Epithelial cell of proximal tubule (primary cell): ENCODE measurements at regions not wholly inside any gene's neighbourhood (a gene's known extent, or its start where the extent isn't known, plus 50 kb on each side); places are given as distances from the start of the nearest gene placed in this dataset.

Experiments
- DNase-seq: peaks from one replicate; pipeline ENCODE4 v3.0.0-alpha.2; 2011; ENCODE audit warnings: low read depth
- H3K4me3 ChIP-seq: 2 replicates; pipeline ENCODE4 v1.5.1; 2011; ENCODE audit warnings: low read depth, mild to moderate bottlenecking, low read length
- CTCF ChIP-seq: conservative IDR thresholded peaks from 2 replicates; pipeline ENCODE4 v1.5.1; 2012; ENCODE audit warnings: low read depth, mild to moderate bottlenecking, low read length

DNA sequence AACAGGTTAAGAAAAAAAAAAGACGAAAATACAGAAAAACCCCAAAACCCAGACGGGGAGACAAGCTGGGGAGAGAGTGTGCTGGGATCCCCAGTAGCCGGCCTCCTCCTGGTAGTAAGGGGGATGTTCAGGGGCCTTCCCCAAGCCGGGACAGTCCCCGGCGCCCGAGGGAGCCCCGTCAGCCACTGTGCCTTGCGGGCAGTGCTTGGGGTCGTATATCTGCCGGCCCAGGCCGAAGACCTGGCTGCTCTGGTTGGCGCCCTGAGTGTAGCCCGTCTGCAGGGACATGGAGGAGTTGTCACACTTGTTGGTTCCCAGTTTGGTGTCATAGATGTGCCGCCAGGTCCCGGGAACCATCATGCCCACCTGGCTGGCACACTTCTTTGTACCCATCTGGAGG is 287.2 kb upstream of the GADL1 start:
- H3K4me3 ChIP-seq = no peak overlapping the region
- DNase-seq = no peak
- TF ChIP-seq CTCF = no peak

GRCh38 chr3:31182661-31183060 is 288.2 kb upstream of the GADL1 start:
- no peak for DNase-seq
- TF ChIP-seq CTCF = no peak
- no peak overlapping the region for H3K4me3 ChIP-seq

GRCh38 chr3:31184261-31185061 is 290.0 kb upstream of the GADL1 start:
- no peak for DNase-seq
- no peak overlapping the region for H3K4me3 ChIP-seq
- TF ChIP-seq CTCF = no peak

GRCh38 chr3:31185062-31185357 is 290.5 kb upstream of the GADL1 start:
- no peak for DNase-seq
- TF ChIP-seq CTCF = no peak
- H3K4me3 ChIP-seq = no peak overlapping the region

DNA sequence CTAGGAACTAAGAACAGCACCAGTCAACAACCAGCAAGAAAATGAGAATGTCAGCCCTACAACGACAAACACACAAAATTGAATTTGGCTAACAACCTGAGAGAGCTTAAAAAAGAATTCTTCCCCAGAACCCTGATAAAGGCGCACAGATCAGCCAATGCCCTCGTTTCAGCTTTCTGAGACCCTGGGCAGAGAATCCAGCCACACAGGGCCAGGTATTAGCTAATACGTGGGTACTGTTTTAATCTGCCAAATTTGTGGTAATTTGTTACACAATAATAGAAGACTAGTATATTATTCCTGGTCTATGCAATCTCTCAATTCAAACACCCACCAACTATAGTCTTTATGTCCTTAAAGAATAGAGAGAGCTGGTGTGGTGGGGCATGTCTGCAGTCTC is 291.6 kb upstream of the GADL1 start:
- H3K4me3 ChIP-seq = no peak overlapping the region
- DNase-seq = no peak
- TF ChIP-seq CTCF = no peak

GRCh38 chr3:31187380-31187779 is 292.9 kb upstream of the GADL1 start:
- H3K4me3 ChIP-seq = no peak overlapping the region
- TF ChIP-seq CTCF = no peak

GRCh38 chr3:31188112-31188511 is 293.7 kb upstream of the GADL1 start:
- no peak for DNase-seq
- no peak overlapping the region for H3K4me3 ChIP-seq
- no peak for TF ChIP-seq CTCF

More at GRCh38 chr3:31187380-31187779, 292.9 kb upstream of the GADL1 start:
- DNase-seq = no peak
